WERI-Rb-1 (cell line): ENCODE measurements at regions not wholly inside any gene's neighbourhood (a gene's known extent, or its start where the extent isn't known, plus 50 kb on each side); places are given as distances from the start of the nearest gene placed in this dataset.
"Not testable (repeated sequence)": the region's sequence is repeated elsewhere in the genome, so short reads cannot be mapped to it uniquely, and the experiment has no call there.

Experiments used
- DNase-seq: peaks from one replicate; pipeline ENCODE4 v3.0.0-alpha.2; 2020
- H3K27ac ChIP-seq: fragments of 250-450 bp; sonication (Bioruptor Pico); 2 replicates; pipeline ENCODE4 v1.5.1; 2020; ENCODE audit warnings: mild to moderate bottlenecking, moderate library complexity
- H3K27me3 ChIP-seq: fragments of 250-450 bp; sonication (Bioruptor Pico); 2 replicates; pipeline ENCODE4 v1.5.1; 2021; ENCODE audit warnings: mild to moderate bottlenecking, low read depth, moderate library complexity; ENCODE audit not compliant: insufficient read depth, severe bottlenecking
- H3K36me3 ChIP-seq: fragments of 250-450 bp; sonication (Bioruptor Pico); 2 replicates; pipeline ENCODE4 v1.5.1; 2020; ENCODE audit warnings: mild to moderate bottlenecking, moderate library complexity
- H3K4me3 ChIP-seq: 2 replicates; pipeline ENCODE4 v1.5.1; 2011; ENCODE audit warnings: low read depth, mild to moderate bottlenecking, control low read depth, low read length
- H3K9me3 ChIP-seq: fragments of 250-450 bp; sonication (Bioruptor Pico); 2 replicates; pipeline ENCODE4 v1.5.1; 2021; ENCODE audit warnings: mild to moderate bottlenecking, moderate library complexity; ENCODE audit not compliant: severe bottlenecking
- TF ChIP-seq, protein P1 (sequence below): IDR thresholded peaks from 2 replicates; pipeline ENCODE4 v1.5.1; 2011; ENCODE audit warnings: low read depth, mild to moderate bottlenecking, control low read depth, inconsistent platforms, low read length

DNA sequence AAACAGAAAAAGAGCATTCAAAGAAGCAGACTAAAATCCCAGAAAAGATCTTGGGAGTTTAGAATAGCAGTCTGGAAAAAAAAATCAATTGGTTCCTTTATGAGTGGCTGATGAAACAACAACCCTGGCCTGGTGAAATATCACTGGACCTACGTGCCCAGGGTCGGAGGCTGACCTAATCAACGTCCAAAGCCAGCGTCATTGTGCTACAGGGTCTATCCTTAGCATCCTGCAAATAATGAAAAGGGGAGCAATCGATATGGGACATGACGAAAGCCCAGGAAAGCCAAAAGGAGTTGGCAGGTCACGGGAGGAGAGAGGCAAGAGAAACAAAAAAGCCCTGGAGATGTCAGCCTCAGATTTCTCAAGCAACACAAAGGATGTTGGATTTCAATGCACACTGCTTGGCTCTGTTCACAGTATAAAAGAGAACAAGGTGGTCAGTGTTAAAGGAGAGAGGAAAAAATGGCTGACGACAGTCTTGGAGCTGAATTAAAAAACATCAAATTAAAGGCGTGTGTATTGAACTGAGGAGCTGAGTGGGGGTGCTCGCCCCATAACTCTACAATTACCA, 148.8 kb downstream of the BLID start:
- TF ChIP-seq, protein P1, sequence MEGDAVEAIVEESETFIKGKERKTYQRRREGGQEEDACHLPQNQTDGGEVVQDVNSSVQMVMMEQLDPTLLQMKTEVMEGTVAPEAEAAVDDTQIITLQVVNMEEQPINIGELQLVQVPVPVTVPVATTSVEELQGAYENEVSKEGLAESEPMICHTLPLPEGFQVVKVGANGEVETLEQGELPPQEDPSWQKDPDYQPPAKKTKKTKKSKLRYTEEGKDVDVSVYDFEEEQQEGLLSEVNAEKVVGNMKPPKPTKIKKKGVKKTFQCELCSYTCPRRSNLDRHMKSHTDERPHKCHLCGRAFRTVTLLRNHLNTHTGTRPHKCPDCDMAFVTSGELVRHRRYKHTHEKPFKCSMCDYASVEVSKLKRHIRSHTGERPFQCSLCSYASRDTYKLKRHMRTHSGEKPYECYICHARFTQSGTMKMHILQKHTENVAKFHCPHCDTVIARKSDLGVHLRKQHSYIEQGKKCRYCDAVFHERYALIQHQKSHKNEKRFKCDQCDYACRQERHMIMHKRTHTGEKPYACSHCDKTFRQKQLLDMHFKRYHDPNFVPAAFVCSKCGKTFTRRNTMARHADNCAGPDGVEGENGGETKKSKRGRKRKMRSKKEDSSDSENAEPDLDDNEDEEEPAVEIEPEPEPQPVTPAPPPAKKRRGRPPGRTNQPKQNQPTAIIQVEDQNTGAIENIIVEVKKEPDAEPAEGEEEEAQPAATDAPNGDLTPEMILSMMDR = no peak
- no peak overlapping the region for H3K27ac ChIP-seq
- no peaks in the 10 kb centered on the region for H3K36me3 ChIP-seq
- H3K9me3 ChIP-seq = no peaks in the 10 kb centered on the region
- peaks cover 7% of the 10 kb centered on the region for H3K27me3 ChIP-seq
- no peak overlapping the region for H3K4me3 ChIP-seq
- DNase-seq = no peak

DNA sequence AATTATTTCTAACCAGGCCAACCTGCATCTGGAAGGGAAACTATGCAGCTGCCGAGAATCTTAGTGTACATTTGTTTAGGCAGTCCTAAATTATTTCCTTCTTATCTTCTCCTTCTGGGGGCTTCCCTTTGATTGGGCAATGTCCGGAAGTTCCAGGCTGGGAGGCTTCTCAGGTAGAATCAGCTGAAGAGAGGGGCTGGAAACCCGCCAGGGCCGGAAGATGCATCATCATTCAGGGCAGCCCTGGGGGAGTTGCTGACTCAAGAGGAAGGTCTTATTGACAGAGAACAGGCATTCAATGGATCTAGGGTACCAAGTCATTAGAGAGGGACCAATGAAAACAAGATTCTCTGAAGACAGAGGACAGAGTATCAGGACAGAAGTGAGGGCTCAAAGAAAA, 150.7 kb downstream of the BLID start:
- Histone ChIP-seq H3K27ac (no peak overlapping the region), H3K36me3 (no peaks in the 10 kb centered on the region), H3K4me3 (no peak overlapping the region), H3K9me3 (no peaks in the 10 kb centered on the region), H3K27me3 (peaks cover 13% of the 10 kb centered on the region)
- DNase-seq = no peak
- TF ChIP-seq, protein P1 = no peak

DNA sequence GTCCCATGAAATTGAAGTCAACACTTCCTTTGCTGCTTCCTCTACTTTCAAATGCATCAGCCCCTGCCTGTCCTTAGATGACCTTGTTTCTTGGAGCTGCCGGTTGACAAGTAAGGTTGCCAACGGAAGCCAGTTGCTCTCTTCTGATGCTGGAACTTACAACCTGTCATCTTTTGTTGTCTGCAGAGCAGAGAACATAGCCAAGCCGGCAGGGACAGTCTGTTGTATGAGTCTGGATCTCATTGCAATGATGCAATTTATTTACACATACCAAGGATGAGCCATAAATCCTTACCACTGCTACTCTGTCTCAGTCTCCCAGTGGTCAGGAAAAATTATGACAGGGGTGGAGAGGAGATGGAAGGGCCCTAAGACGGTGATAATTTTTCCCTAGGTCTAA, 151.4 kb downstream of the BLID start:
- Histone ChIP-seq H3K36me3 (no peaks in the 10 kb centered on the region), H3K27ac (no peak overlapping the region), H3K27me3 (peaks cover 13% of the 10 kb centered on the region), H3K9me3 (no peaks in the 10 kb centered on the region), H3K4me3 (no peak overlapping the region)
- DNase-seq = no peak
- TF ChIP-seq, protein P1 = no peak

DNA sequence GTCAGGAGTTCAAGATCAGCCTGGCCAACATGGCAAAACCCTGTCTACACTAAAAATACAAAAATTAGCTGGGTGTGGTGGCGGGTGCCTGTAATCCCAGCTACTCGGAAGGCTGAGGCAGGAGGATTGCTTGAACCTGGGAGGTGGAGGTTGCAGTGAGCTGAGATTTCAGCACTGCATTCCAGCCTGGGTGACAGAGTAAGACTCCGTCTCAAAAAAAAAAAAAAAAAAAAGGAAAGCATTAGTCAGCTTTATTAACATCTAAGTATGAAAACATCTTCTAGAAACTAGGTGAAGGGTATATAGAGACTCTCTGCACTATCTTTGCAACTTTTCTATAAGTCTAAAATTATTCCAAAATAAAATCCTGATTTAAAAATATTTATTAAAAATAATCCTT, 152.2 kb downstream of the BLID start:
- H3K9me3 ChIP-seq, DNase-seq, H3K36me3 ChIP-seq, H3K4me3 ChIP-seq, H3K27ac ChIP-seq: not testable (repeated sequence)
- H3K27me3 ChIP-seq = peaks cover 13% of the 10 kb centered on the region

DNA sequence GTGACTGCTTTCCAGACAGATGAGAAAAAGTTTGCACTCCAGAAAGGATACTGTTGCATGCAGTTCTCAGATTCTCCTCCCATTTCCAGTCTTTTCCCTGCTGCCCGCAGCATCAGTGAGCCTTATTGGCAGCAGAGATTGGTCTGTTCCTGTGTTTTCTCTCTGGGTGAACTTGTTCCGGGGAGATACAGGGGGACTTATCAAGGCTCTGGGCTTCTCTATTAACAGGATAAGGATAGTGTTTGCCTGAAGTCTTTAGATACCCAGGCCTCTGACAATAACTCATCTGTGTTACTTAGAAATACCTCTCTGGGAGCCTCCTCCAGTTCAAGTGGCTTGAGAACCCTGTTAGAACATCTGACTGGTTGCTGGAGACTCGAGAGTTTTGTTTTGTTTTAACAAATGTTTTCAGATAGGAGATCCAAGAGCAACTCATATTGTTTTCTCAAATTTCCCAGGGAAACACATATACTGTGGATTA, 154.7 kb downstream of the BLID start:
- no peaks in the 10 kb centered on the region for H3K36me3 ChIP-seq
- H3K4me3 ChIP-seq = no peak overlapping the region
- H3K27me3 ChIP-seq = peaks cover 16% of the 10 kb centered on the region
- no peak overlapping the region for H3K27ac ChIP-seq
- no peaks in the 10 kb centered on the region for H3K9me3 ChIP-seq
- TF ChIP-seq, protein P1 = no peak
- DNase-seq = no peak

DNA sequence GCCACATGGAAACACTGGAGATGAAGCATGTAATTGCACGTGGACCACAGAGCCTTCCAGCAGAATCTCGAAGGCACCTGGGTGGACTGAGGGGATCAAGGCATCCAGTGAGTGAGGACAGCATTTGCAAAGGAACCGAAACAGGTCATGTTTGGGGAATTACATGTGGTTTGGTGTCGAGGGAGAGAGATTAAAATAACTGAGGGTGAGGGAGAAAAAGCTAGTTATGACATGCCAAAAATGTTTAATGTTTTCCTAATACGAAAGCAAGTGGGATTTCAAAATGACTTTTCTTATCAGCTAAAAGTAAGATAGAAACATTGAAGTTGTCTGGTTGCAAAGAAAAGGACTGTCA, 157.1 kb downstream of the BLID start:
- Histone ChIP-seq H3K4me3 (no peak overlapping the region), H3K27ac (no peak overlapping the region), H3K27me3 (peaks cover 12% of the 10 kb centered on the region), H3K9me3 (no peaks in the 10 kb centered on the region), H3K36me3 (no peaks in the 10 kb centered on the region)
- TF ChIP-seq, protein P1 = no peak
- DNase-seq = no peak
